Stimulated activated CD4-positive, alpha-beta T cell treated with anti-CD3 and anti-CD28 coated beads, Interleukin-12 subunit alpha, Interleukin-12 subunit beta, amount 100 ng/mL, for 4 hours (primary cell): ENCODE measurements at regions not wholly inside any gene's neighbourhood (a gene's known extent, or its start where the extent isn't known, plus 50 kb on each side); places are given as distances from the start of the nearest gene placed in this dataset.
A peak's percentile ranks its signal among the peaks of the same experiment; 100 is the strongest.

Experiments
- DNase-seq: peaks from one replicate; pipeline ENCODE4 v3.0.0-alpha.2; 2020

GRCh38 chr13:109644069-109644750 lies 142.2 kb downstream of the IRS2 start:
- DNase-seq, result no peak

GRCh38 chr13:109642358-109642757 lies 144.0 kb downstream of the IRS2 start:
- no peak for DNase-seq

DNA sequence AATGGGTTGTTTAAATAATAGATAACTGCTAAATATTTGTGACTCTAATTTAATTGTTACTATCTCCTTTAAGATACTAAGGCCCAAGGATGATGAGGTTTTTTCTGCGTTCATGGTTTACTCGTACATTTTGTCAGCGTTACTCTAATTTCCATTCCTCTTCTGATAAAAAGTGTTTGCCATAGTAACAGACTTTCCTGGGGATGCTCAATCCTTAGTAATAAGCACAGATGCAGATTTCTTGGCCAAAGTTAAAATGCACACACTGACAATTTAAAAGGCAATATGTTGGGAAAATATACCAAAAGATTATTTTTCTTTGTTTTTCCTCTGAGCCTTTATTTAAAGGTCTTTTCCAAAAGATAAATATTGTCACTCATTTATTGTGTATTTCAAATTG lies 149.6 kb downstream of the IRS2 start:
- DNase-seq, result no peak

DNA sequence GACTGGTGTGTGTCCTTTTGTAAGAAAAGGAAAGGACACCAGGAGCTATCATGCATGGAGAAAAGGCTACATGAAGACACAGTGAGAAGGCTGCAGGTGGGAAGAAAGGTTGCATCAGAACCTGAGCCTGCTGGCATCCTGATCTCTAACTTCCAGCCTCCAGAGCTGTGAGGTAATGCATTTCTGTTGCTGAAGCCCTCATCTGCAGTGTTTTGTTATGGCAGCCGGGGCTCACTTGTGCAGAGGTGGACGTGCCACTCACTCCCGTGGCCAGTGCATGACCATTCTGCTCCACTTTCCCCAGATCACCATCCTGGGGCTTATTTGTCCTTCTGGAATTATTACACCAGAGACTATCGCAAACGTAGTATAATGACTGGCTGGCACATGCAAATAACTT lies 155.3 kb downstream of the IRS2 start:
- DNase-seq, result no peak

DNA sequence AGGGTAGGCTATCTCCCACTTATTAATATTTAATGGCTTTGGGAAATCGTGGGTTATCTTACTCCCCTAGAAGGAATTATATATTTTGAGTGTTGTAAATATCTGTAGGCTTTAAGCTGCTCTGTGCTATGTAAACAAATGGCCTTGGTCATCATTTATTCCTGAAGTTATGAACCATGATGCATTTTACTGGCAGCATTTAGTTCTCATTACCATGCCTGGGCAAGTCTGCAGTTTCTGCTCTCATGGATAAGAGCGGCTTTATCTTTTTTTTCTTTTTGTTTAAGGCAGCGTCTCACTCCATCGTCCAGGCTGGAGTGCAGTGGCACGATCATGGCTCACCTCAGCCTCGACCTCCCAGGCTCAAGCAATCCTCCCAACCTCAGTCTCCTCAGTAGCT lies 156.1 kb downstream of the IRS2 start:
- DNase-seq, result no peak

GRCh38 chr13:109629737-109630136 lies 156.6 kb downstream of the IRS2 start:
- no peak for DNase-seq

- DNase-seq, result no peak
Observed at GRCh38 chr13:109628251-109628699, 158.1 kb downstream of the IRS2 start.

GRCh38 chr13:109627649-109628048 lies 158.7 kb downstream of the IRS2 start:
- DNase-seq, result no peak

- DNase-seq, result no peak
Observed at GRCh38 chr13:109626386-109627171, 159.8 kb downstream of the IRS2 start.

DNA sequence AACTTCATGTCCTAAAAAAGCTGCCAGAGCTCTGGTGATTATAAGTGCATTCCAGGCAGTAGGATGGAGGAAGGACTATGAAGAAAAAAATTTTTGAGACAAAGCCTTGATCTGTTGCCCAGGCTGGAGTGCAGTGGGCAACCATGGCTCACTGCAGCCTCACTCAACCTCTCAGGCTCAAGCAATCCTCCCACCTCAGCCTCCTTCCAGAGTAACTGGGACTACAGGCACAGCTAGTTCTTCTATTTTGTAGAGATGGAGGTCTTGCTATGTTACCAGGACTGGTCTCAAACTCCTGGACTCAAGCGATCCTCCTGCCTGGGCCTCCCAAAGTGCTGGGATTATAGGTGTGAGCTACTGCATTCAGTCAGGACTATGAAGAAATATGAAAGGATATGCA lies 161.2 kb downstream of the IRS2 start:
- no peak for DNase-seq

- no peak for DNase-seq
Observed at GRCh38 chr13:109622006-109622405, 164.4 kb downstream of the IRS2 start.

GRCh38 chr13:109615721-109616420 lies 170.5 kb downstream of the IRS2 start:
- DNase-seq, result no peak

DNA sequence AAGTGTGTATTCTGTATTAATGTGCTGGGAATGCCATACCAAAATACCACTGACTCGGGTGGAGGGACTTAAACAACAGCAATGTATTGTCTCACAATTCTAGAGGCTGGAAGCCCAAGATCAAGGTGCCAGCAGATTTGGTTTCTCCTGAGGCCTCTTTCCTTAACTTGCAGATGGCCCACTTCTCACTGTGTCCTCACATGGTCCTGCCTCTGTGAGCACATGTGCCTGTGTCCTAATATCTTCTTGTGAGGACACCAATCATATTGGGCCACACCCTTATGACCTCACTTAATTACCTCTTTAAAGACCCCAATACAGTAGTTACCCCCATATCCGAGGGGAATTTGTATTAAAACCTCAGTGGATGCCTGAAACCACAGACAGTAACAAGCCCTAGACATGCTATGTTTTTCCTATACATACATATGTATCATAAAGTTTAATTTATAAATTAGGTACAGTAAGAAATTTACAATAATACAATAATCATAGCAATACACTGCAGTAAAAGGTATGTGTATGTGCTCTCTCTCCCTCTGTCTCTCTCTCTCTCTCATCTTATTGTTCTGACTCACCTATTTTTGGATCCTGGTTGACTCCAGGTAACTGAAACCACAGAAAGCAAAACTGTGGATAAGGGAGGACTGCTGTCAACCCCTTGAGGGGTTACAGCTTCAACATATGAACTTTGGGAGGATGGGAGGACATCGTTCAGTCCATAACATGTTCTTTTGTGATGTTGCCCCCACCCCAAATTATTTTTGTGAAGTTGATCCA lies 174.3 kb downstream of the IRS2 start:
- no peak for DNase-seq

DNA sequence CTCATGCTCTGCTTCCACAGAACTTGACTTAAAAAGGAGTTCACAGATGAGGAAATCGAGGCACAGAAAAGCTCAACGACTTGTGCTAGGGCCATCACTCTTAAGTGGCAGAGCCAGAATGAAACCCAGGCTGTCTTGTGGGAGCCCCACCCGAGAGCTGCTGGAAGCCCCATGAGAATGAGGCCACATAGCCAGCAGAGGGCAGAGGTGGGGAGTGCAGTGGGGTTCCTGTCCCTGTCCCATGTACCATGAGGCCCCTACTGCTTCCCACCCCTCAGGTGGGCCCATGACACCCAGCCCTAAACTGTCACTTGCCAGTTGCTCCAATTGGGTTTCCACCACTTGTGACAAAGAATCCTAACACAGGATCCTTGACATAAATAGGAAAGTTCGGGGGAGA lies 175.9 kb downstream of the IRS2 start:
- DNase-seq, result peak; percentile 24

- DNase-seq, result no peak
Observed at GRCh38 chr13:109608503-109608902, 177.9 kb downstream of the IRS2 start.

GRCh38 chr13:109608059-109608458 lies 178.3 kb downstream of the IRS2 start:
- no peak for DNase-seq

DNA sequence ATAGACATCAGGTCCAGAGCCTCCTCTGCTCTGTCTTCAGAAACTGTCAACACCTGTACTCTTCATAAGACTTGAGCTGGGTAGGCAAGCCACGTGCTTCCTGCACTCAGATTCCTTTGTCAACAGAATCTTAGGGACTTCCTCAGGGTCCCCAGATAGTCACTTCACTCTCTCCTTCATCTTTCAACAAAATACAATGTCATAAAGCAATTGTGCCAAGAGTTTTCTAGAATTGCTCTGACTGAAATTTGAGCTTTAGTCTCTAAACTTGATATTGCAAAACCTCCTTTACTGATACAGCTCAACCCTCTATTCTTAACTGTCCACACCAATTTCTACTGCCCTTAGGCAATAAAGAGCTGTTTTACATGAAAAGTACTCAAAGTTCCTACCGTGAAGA lies 179.9 kb downstream of the IRS2 start:
- DNase-seq, result no peak

DNA sequence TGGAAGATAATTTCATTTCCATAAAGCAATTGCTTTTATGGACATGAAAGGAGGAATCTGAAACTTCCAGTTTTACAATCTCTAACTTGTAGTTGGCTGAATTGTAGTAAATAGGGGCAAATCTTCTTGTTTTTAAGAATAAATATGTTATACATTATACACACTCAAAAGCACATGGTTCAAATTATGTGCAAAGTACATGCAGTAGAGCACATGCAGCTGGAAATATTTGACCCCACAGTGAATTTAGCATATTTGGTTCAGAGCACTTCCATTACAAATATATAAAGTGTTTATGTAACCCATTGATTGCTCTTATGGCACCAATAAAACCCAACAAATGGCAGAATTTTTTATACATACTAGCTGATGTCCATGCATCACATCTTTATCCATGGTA lies 180.5 kb downstream of the IRS2 start:
- no peak for DNase-seq

DNA sequence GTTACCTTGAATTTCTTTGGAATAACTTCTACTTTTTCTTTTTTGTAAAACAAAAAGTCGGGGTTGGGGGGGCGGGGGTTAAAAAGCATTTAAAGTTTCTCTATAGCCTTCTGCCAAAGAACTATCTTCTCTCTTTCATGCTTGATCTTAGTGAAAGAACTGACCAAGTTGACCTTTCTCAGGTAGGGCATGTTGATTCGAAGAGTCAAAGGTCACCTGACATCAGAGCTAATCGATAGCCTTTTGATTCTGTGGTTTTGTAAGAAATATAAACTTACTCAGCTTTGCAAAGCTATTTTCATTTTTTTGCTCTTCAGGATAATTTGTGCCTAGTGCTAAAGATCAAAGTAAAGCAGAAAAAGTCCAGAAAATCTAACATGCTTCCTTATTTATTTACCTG lies 181.5 kb downstream of the IRS2 start:
- no peak for DNase-seq

GRCh38 chr13:109602356-109602755 lies 184.0 kb downstream of the IRS2 start:
- no peak for DNase-seq

DNA sequence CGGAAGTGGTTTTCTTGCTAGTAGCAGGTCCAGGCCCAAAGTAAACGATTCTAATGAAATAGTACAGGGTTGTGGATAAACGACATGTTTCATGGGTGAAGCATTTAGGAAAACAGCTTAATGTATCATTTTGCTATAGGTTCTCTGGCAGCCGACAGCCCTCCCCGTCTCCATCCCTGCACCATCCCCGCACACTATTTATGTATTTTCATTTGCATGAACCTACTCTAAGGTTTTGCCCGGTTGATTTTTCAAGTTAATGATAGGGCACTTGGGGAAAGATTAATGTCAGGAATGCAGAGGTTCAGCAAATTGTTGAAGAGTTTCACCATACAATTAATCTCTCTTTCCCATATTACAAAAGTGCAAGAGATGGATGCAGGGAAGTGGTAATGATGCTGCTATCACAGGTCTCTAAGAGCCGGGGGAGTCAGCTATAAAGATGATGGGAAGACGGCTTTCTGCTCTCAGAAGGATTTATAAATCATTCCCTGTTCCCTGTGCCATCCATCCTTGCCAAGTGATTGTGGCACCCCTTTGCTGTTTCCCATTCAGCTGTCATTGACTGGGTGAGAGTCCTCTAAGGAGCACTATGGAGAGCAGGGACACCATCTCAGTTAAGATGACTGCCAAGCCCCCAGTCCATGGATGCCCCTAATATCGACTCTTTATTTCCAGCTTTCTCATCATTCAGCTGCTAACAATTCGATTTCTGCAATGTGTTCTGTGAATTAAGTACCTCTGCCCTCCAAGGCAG lies 186.3 kb downstream of the IRS2 start:
- no peak for DNase-seq

DNA sequence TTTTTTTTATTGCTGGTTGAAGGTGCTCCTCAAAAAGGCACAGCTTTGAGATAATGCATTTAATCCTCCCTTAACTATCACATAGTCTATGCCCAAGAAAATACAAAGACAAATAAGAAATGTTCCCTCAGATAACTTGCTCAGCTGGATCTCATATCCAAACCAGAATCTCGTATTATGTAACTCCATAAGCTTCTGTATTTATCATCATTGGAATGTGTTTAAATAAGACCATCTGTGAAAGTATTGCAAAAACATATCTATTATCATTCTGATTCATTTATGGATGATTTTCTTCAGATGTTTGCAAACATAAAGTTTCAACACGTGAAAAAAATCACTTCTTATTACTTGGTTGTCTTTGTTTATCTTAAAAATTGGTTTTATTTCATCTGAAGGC lies 190.9 kb downstream of the IRS2 start:
- DNase-seq, result no peak
